Mesenchymal stem cell (in vitro differentiated cells and primary cell): ENCODE measurements at regions not wholly inside any gene's neighbourhood (a gene's known extent, or its start where the extent isn't known, plus 50 kb on each side); places are given as distances from the start of the nearest gene placed in this dataset.

Experiments used
- DNase-seq: peaks from one replicate; pipeline ENCODE4 v3.0.0-alpha.2; 2013
- H2AFZ ChIP-seq: one replicate; pipeline ENCODE4 v1.6.1; 2013; ENCODE audit warnings: low read depth, mild to moderate bottlenecking, control low read depth, inconsistent platforms, low read length, moderate library complexity
- H2AK5ac ChIP-seq: 2 replicates; pipeline ENCODE4 v1.6.1; 2013; ENCODE audit warnings: low read length, moderate library complexity, mild to moderate bottlenecking, inconsistent platforms; ENCODE audit not compliant: severe bottlenecking
- H2BK120ac ChIP-seq: one replicate; pipeline ENCODE4 v1.6.1; 2013; ENCODE audit warnings: low read depth, mild to moderate bottlenecking, inconsistent platforms, low read length, moderate library complexity
- H2BK12ac ChIP-seq, 2 experiments: one replicate each; pipeline ENCODE4 v1.6.1; 2013; ENCODE audit warnings: inconsistent platforms in 2 of 2, low read length in 2 of 2, mild to moderate bottlenecking in 2 of 2, moderate library complexity in 2 of 2, control low read depth in 1 of 2
- H2BK15ac ChIP-seq: one replicate; pipeline ENCODE4 v1.6.1; 2013; ENCODE audit warnings: mild to moderate bottlenecking, low read depth, inconsistent platforms; ENCODE audit not compliant: poor library complexity, severe bottlenecking
- H2BK5ac ChIP-seq: 2 replicates; pipeline ENCODE4 v1.6.1; 2013; ENCODE audit warnings: low read depth, mild to moderate bottlenecking, low read length, control low read depth, inconsistent platforms; ENCODE audit not compliant: poor library complexity, severe bottlenecking
- H3K14ac ChIP-seq, 2 experiments: one replicate each; pipeline ENCODE4 v1.6.1; 2013; ENCODE audit warnings: inconsistent platforms in 2 of 2, low read length in 2 of 2, control low read depth in 1 of 2, mild to moderate bottlenecking in 1 of 2, moderate library complexity in 1 of 2
- H3K18ac ChIP-seq, 2 experiments: one replicate each; pipeline ENCODE4 v1.6.1; 2013; ENCODE audit warnings: inconsistent platforms in 2 of 2, low read length in 2 of 2, control low read depth in 1 of 2, low read depth in 1 of 2, mild to moderate bottlenecking in 1 of 2
- H3K23ac ChIP-seq, 2 experiments: one replicate each; pipeline ENCODE4 v1.6.1; 2013; ENCODE audit warnings: inconsistent platforms in 2 of 2, low read length in 2 of 2, mild to moderate bottlenecking in 2 of 2, moderate library complexity in 2 of 2, control low read depth in 1 of 2
- H3K27ac ChIP-seq: 2 replicates; pipeline ENCODE4 v1.5.1; 2013; ENCODE audit warnings: mild to moderate bottlenecking, moderate library complexity, low read length, control low read depth, inconsistent platforms; ENCODE audit not compliant: poor library complexity, severe bottlenecking
- H3K27me3 ChIP-seq, 2 experiments: 2 replicates each; pipeline versions ENCODE4 v1.6.1 to v1.7.0; 2013; ENCODE audit warnings: low read length in 2 of 2, mild to moderate bottlenecking in 2 of 2, moderate library complexity in 2 of 2, control low read depth in 1 of 2, inconsistent platforms in 1 of 2; ENCODE audit not compliant: control insufficient read depth in 1 of 2, insufficient read depth in 1 of 2
- H3K36me3 ChIP-seq, 2 experiments: 2 replicates each; pipeline versions ENCODE4 v1.6.1 to v1.7.0; 2013; ENCODE audit warnings: low read length in 2 of 2, control low read depth in 1 of 2, inconsistent platforms in 1 of 2, low read depth in 1 of 2, mild to moderate bottlenecking in 1 of 2; ENCODE audit not compliant: insufficient read depth in 2 of 2, control insufficient read depth in 1 of 2
- H3K4ac ChIP-seq, 2 experiments: one replicate each; pipeline ENCODE4 v1.6.1; 2013; ENCODE audit warnings: inconsistent platforms in 2 of 2, low read length in 2 of 2, mild to moderate bottlenecking in 2 of 2, moderate library complexity in 2 of 2, control low read depth in 1 of 2, low read depth in 1 of 2
- H3K4me1 ChIP-seq: 2 replicates; pipeline ENCODE4 v1.6.1; 2013; ENCODE audit warnings: low read depth, low read length, control low read depth; ENCODE audit not compliant: control insufficient read depth, insufficient read depth
- H3K4me2 ChIP-seq: 2 replicates; pipeline ENCODE4 v1.6.1; 2013; ENCODE audit warnings: low read length, mild to moderate bottlenecking, inconsistent platforms; ENCODE audit not compliant: poor library complexity, severe bottlenecking
- H3K4me3 ChIP-seq, 2 experiments: 2 replicates each; pipeline versions ENCODE4 v1.5.1 to v1.7.0; 2013; ENCODE audit warnings: low read length in 2 of 2, mild to moderate bottlenecking in 2 of 2, control low read depth in 1 of 2, low read depth in 1 of 2; ENCODE audit not compliant: insufficient read depth in 1 of 2
- H3K79me1 ChIP-seq: replicated peaks from 2 replicates; pipeline ENCODE4 v1.6.1; 2013; ENCODE audit warnings: mild to moderate bottlenecking, control low read depth, low read length, inconsistent platforms; ENCODE audit not compliant: poor library complexity, severe bottlenecking
- H3K9ac ChIP-seq: 2 replicates; pipeline ENCODE4 v1.7.0; 2013; ENCODE audit warnings: mild to moderate bottlenecking, low read length, moderate library complexity
- H3K9me3 ChIP-seq: 2 replicates; pipeline ENCODE4 v1.7.0; 2013; ENCODE audit warnings: mild to moderate bottlenecking, low read length; ENCODE audit not compliant: control insufficient read depth
- H4K8ac ChIP-seq: one replicate; pipeline ENCODE4 v1.6.1; 2013; ENCODE audit warnings: inconsistent platforms, mild to moderate bottlenecking, low read length, moderate library complexity
- H4K91ac ChIP-seq: one replicate; pipeline ENCODE4 v1.6.1; 2013; ENCODE audit warnings: mild to moderate bottlenecking, low read length, inconsistent platforms
- WGBS: methylation state at CpG from one replicate; pipeline ENCODE4 v1.1.7; 2013; ENCODE audit warnings: mixed read lengths; 5-methylcytosine and 5-hydroxymethylcytosine counted together

DNA sequence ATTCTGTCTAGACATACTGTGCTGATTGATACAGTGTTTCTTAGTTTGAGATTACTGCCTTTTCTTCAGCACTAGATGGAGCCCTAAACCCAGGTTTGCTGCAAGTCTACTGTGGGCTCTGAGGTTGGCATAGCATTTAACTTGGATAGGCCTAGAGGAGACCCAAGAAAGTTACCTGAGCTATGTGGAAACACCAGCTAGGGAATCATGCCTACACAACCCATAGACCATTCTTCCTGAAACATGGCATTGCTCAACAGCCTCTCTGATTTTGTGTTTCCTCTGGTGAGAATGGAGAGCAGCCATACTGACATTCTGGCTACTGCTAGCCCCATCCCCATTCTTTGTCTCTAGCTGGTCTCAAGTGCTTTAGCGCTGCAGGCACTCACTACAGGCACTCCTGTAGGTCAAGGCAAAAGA is 287.7 kb upstream of the PCDH18 start:
- Histone ChIP-seq H3K18ac (no peak overlapping the region), H2BK12ac (peak overlapping the region in 1 of 2 experiments; percentile 2), H3K4me3 (no peak overlapping the region), H3K4me1 (no peaks in the 10 kb centered on the region), H2BK120ac (no peak overlapping the region), H3K4me2 (no peak overlapping the region), H2BK15ac (no peak overlapping the region), H3K9ac (no peak overlapping the region), H4K91ac (no peak overlapping the region), H3K27ac (no peak overlapping the region), H3K4ac (no peak overlapping the region), H2BK5ac (no peak overlapping the region), H2AK5ac (no peak overlapping the region), H3K27me3 (no peaks in the 10 kb centered on the region), H4K8ac (no peak overlapping the region), H2AFZ (no peak overlapping the region), H3K36me3 (no peaks in the 10 kb centered on the region), H3K79me1 (no peaks in the 10 kb centered on the region), H3K23ac (no peak overlapping the region), H3K14ac (no peak overlapping the region), H3K9me3 (no peaks in the 10 kb centered on the region)
- peak; percentile 60 for DNase-seq
- WGBS = no CpG with 5 or more reads among the region's 1 CpG

DNA sequence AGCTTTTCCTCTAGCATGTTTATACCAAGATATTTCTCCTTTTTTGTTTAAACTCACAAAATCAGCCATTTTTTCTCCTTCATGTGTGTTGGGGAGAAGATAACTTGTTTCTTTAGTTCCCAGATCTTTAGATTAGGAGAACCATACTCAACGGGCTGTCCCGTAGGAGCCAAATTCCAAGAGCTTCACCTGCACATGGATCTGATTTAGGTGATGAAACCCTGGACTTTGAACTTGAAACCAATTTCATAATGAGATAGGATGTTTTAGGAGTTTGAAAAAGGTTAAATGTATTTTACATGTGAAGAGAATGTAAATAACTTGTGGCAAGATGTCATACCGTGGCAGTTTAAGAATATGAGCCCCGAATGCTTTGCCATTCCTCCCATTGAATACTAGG is 280.0 kb upstream of the PCDH18 start:
- Histone ChIP-seq H3K27me3 (no peaks in the 10 kb centered on the region), H3K4me3 (no peak overlapping the region), H2BK12ac (no peak overlapping the region), H3K4ac (no peak overlapping the region), H3K36me3 (no peaks in the 10 kb centered on the region), H4K8ac (no peak overlapping the region), H2BK120ac (no peak overlapping the region), H3K9ac (no peak overlapping the region), H3K23ac (no peak overlapping the region), H2BK5ac (no peak overlapping the region), H3K9me3 (no peaks in the 10 kb centered on the region), H2AK5ac (no peak overlapping the region), H2BK15ac (no peak overlapping the region), H3K79me1 (no peaks in the 10 kb centered on the region), H2AFZ (no peak overlapping the region), H3K18ac (no peak overlapping the region), H3K4me1 (no peaks in the 10 kb centered on the region), H3K27ac (no peak overlapping the region), H3K14ac (no peak overlapping the region), H3K4me2 (no peak overlapping the region), H4K91ac (peak overlapping the region; percentile 27)
- no peak for DNase-seq
- 98% methylated on average over 4 of the region's 4 CpGs for WGBS

DNA sequence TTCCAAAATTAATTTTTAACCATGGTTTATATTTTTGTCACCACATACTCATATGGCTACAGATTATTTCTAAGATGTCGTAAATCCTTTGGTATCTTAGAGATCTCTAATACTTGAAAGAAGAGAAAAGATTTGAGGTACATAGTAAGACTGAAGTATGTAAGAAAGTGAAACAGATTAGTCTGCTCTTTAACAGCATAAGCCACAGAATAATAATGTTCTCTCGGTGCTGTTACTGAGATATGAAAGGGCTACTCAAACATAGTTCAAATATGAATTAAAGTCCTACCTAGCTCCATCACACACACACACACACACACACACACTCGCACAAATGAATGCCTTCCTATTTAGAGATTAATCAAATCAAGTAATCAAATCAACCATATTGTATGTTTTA is 274.1 kb upstream of the PCDH18 start:
- H3K27me3 ChIP-seq = no peaks in the 10 kb centered on the region

DNA sequence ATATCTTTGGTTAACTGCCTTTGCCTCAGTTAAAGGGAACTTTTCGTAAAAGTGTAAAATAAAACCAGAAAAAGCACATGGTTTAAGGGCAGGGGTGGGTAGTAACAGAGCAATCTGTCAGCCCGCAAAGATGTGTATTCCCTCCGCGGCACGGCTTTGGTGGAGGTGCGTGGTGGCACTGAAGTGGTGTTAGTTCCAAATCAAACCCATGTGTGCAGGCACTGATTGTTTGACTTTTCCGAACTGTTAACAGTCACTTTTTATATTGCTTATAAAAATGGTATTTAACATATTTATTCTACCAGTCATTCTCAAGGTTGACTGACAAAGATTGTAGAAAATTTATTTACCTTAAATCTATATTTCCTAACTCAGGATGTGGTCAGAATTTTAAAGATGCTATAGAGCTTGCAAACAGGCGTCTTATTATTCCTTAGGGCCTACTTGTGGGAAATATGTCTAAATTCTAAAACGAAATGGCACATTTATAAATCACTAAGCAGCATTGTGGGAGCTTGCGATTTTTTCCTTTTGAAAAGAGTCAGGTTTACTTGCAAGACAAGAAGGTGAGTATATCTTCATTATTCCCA is 272.7 kb upstream of the PCDH18 start:
- Histone ChIP-seq H3K4me2 (no peak overlapping the region), H3K23ac (no peak overlapping the region), H3K4me3 (no peak overlapping the region), H3K79me1 (no peaks in the 10 kb centered on the region), H3K4ac (no peak overlapping the region), H3K36me3 (no peaks in the 10 kb centered on the region), H3K27ac (no peak overlapping the region), H2BK120ac (no peak overlapping the region), H2AK5ac (no peak overlapping the region), H2AFZ (no peak overlapping the region), H3K9ac (no peak overlapping the region), H3K14ac (no peak overlapping the region), H3K18ac (no peak overlapping the region), H2BK15ac (no peak overlapping the region), H3K4me1 (no peaks in the 10 kb centered on the region), H3K9me3 (no peaks in the 10 kb centered on the region), H4K91ac (no peak overlapping the region), H4K8ac (no peak overlapping the region), H2BK5ac (no peak overlapping the region), H3K27me3 (no peaks in the 10 kb centered on the region), H2BK12ac (no peak overlapping the region)
- 96% methylated on average over 9 of the region's 10 CpGs for WGBS
- DNase-seq = no peak

More for the DNA sequence above, 274.1 kb upstream of the PCDH18 start:
- Histone ChIP-seq H2AK5ac (no peak overlapping the region), H2BK5ac (no peak overlapping the region), H3K27ac (no peak overlapping the region), H3K4ac (no peak overlapping the region), H4K91ac (no peak overlapping the region), H3K36me3 (no peaks in the 10 kb centered on the region), H3K18ac (no peak overlapping the region), H2BK120ac (no peak overlapping the region), H4K8ac (no peak overlapping the region), H2AFZ (no peak overlapping the region), H3K23ac (no peak overlapping the region), H3K9me3 (no peaks in the 10 kb centered on the region), H3K14ac (no peak overlapping the region), H2BK12ac (no peak overlapping the region), H3K9ac (no peak overlapping the region), H3K4me3 (no peak overlapping the region), H2BK15ac (no peak overlapping the region), H3K4me1 (no peaks in the 10 kb centered on the region), H3K4me2 (no peak overlapping the region), H3K79me1 (no peaks in the 10 kb centered on the region)
- WGBS = 91% methylated on average over 1 of the region's 3 CpGs
- no peak for DNase-seq
